Smooth muscle cell (in vitro differentiated cells): ENCODE measurements at regions not wholly inside any gene's neighbourhood (a gene's known extent, or its start where the extent isn't known, plus 50 kb on each side); places are given as distances from the start of the nearest gene placed in this dataset.

Experiments used
- DNase-seq: peaks from one replicate; lab custom pipeline; 2025; ENCODE audit not compliant: unreplicated experiment; lab: John Stamatoyannopoulos, UW
- H2AFZ ChIP-seq: fragments of 200-600 bp; sonication (generic); 2 replicates; pipeline ENCODE4 v1.6.0; 2016; ENCODE audit warnings: antibody characterized with exemption, low read depth, mild to moderate bottlenecking
- H3F3A ChIP-seq: fragments of 200-600 bp; sonication (generic); 2 replicates; pipeline ENCODE4 v1.6.0; 2017; ENCODE audit warnings: antibody characterized with exemption, low read depth
- H3K27ac ChIP-seq: fragments of 200-600 bp; sonication (generic); 2 replicates; pipeline ENCODE4 v1.5.1; 2016; ENCODE audit warnings: low read depth, mild to moderate bottlenecking
- H3K27me3 ChIP-seq: fragments of 200-600 bp; sonication (generic); 2 replicates; pipeline ENCODE4 v1.6.1; 2016; ENCODE audit warnings: low read depth, mild to moderate bottlenecking
- H3K36me3 ChIP-seq: fragments of 200-600 bp; sonication (generic); 2 replicates; pipeline ENCODE4 v1.5.1; 2016; ENCODE audit warnings: low read depth
- H3K4me1 ChIP-seq: fragments of 200-600 bp; sonication (generic); 2 replicates; pipeline ENCODE4 v1.5.1; 2016; ENCODE audit warnings: low read depth
- H3K4me2 ChIP-seq: fragments of 200-600 bp; sonication (generic); 2 replicates; pipeline ENCODE4 v1.6.0; 2016; ENCODE audit warnings: mild to moderate bottlenecking
- H3K4me3 ChIP-seq: fragments of 200-600 bp; sonication (generic); 2 replicates; pipeline ENCODE4 v1.5.1; 2016; ENCODE audit warnings: mild to moderate bottlenecking
- H3K79me2 ChIP-seq: fragments of 200-600 bp; sonication (generic); 2 replicates; pipeline ENCODE4 v1.6.0; 2016; ENCODE audit warnings: low read depth, mild to moderate bottlenecking
- H3K9ac ChIP-seq: fragments of 200-600 bp; sonication (generic); 2 replicates; pipeline ENCODE4 v1.6.0; 2016; ENCODE audit warnings: low read depth
- H3K9me3 ChIP-seq: fragments of 200-600 bp; sonication (generic); replicated peaks from 2 replicates; pipeline ENCODE4 v1.5.1; 2016; ENCODE audit warnings: low read depth
- H4K20me1 ChIP-seq: fragments of 200-600 bp; sonication (generic); 2 replicates; pipeline ENCODE4 v1.6.0; 2016; ENCODE audit warnings: low read depth
- CTCF ChIP-seq: fragments of 200-600 bp; sonication (generic); IDR thresholded peaks from 2 replicates; pipeline ENCODE4 v1.5.1; 2017; ENCODE audit warnings: borderline replicate concordance, mild to moderate bottlenecking, antibody characterized with exemption; ENCODE audit not compliant: insufficient read depth, poor library complexity, severe bottlenecking
- WGBS: methylation state at CpG from one replicate; pipeline ENCODE4 v1.1.7; 2016; ENCODE audit warnings: low lambda C conversion rate; 5-methylcytosine and 5-hydroxymethylcytosine counted together

- H3K27me3 ChIP-seq = no peaks in the 10 kb centered on the region
- H2AFZ ChIP-seq = no peak overlapping the region
- H3K4me1 ChIP-seq = no peaks in the 10 kb centered on the region
- H3K4me2 ChIP-seq = no peak overlapping the region
- no peaks in the 10 kb centered on the region for H3K9me3 ChIP-seq
- no peaks in the 10 kb centered on the region for H4K20me1 ChIP-seq
- H3K4me3 ChIP-seq = no peak overlapping the region
- DNase-seq = no peak
- H3K79me2 ChIP-seq = no peaks in the 10 kb centered on the region
- no peaks in the 10 kb centered on the region for H3K36me3 ChIP-seq
- H3K9ac ChIP-seq = no peak overlapping the region
- H3F3A ChIP-seq = no peaks in the 10 kb centered on the region
- no peak overlapping the region for H3K27ac ChIP-seq
- TF ChIP-seq CTCF = no peak
- WGBS = 86% methylated on average over 3 of the region's 3 CpGs
Measured at GRCh38 chr14:96153003-96153402, 51.6 kb upstream of the BDKRB2 start.
